Endometrial microvascular endothelial cells (primary cell): ENCODE measurements at regions not wholly inside any gene's neighbourhood (a gene's known extent, or its start where the extent isn't known, plus 50 kb on each side); places are given as distances from the start of the nearest gene placed in this dataset.
"Not testable (repeated sequence)": the region's sequence is repeated elsewhere in the genome, so short reads cannot be mapped to it uniquely, and the experiment has no call there.

ENCODE experiments used
- in situ Hi-C: cut with HindIII; loops from 2 replicates; pipeline ENCODE4 v1.10.0; 2017; ENCODE audit warnings: low sequenced_read_pairs, low pct_unique_long_range_greater_than_20kb; ENCODE audit errors: inconsistent ontology term

DNA sequence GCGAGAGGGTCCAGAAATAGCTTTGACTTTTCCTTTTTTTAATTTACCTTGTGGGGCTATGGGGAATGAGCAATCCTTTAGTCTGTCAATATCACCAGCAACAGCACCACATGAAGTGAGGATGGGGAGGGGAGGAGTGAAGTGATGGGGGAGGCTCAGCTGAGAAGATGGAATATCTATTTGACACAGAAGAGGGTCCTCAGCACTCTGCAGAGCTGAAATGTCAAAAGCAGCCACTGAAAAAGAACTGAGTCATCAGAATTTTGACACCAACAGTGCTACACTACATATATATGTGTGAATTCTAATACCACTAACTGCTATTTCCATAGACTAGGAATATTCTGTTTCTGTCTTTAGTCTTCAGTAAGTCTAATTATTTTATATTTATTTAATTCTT is 427.0 kb upstream of the PBX1 start:
- in situ Hi-C loops: no loop called here

DNA sequence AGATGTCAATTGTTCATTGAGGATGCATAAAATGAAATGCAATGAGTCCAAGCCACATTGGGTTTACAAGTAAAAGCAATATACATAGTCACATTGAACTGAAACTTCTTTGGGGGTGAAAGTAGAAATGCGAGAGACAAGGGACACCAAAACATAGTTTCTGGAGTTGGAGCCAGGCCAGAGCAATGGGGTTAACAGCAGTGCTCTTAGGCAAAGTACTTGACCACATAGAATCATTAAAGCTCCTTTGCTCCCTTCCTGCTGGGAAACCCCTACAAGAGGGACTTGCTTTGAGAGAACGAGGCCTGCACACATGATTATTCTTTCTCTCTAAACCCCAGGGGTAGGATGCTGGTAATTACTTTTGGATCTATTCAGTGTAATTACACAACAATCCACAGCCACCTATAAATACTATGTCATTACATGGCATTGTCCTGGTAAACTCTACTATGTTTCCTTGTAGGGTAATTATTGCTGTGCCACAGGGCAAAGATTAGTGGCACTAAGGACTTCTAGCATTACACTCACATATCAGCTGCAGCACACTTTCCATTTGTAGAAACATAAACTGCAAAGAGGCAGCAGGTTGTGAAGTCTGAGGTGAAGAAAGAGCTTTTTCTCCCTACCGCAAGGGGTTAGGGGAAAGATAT is 421.6 kb upstream of the PBX1 start:
- in situ Hi-C loops: no loop called here

DNA sequence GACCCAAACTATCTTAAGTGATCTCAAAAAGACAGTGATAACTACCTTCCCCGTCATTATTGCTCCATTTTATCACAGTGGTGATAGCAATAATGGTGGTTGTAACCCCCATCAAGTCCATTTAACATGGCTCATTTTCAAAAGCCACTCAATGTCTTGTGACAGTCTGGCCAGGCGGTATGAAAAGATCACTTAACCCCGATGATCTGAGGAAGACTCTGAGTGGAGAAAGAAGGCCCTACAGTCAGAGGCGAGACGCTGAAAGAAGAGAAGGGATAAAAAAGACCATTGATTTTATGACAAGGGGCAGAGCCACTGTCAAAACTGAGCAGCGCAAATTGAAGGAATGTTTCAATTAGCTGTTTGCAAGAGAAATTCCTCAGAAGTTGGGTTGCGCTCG is 417.2 kb upstream of the PBX1 start:
- in situ Hi-C loops: no loop called here

DNA sequence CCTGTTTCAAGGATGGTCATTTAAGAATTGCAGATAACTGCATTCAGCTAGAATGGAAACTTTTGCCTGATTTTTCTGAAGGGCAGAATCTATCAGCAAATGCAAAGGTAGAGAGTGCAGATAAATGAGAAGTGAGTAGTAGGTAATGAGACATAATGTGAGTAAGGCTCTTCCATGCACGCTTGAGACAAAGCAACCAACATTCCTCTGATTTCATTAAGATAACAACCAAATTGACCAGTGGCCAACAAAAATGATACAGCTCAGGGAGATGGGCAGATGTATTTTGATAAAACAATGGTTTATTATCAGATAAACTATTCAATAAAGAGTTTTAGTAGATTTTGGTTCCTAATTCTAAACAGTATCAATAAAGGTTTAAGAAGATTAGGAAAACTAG is 404.4 kb upstream of the PBX1 start:
- in situ Hi-C loops: no loop called here

DNA sequence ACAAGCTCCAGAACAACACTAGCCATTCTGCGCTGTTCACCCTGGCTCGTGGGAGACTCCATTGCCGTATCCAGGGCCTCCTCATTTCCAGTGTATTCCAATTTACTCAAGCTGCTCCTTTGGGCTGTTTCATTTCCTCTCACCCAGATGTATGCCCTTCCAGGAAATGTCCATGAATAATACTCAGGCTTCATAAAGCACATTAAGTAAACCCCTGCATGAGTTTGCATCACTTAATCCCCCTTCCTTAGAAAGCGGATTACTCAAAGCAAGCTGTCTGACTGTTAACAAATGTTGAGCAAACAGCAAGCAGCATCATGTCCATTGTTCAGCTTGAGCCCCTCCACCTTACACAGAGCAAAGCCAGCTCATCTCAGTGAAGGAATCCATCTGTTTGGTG is 403.6 kb upstream of the PBX1 start:
- in situ Hi-C loops: no loop called here

DNA sequence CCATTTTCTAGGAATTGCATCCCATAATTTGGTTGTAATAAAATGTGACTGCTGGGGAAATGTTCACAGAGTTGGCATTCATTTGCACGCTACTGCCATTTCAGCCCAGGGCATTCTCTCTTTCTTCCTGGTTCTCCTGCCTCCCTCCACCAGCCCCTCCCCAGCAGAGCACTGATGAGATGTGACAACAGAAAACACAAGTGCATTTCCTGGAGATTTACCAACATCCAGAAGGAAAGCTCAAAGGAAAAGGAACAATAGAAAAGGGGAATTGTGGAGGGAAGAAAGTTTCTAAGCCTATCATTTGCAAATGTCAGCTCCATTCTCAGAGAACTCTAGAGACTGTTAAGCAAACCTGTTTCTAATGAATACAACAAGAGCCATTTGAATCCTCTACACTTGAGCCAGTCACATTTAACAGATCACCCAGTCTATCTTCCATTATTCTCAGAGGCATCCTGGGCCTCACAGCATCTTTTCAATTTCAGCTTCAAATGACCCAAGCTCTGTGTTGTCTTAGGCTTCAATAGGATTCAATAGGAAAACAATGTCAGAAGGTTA is 395.6 kb upstream of the PBX1 start:
- in situ Hi-C loops: no loop called here

DNA sequence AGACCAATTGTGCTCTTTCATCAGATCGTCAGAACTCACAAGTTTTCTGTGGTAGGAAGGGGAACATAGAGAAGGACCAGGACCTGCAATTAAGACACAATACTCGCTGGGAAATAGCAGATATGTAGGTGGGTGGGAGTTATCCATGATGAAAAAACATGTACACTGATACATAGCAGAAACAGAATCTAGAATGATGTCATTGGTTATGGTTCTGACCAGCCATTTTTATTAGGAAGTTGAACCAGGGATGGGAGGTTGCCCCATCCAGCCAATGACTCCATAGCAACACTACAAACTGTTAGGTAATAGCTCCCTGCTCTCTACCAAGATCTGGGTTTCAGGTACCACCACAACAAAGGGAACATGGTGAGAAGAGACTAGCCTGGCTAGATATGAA is 393.5 kb upstream of the PBX1 start:
- in situ Hi-C loops: no loop called here

DNA sequence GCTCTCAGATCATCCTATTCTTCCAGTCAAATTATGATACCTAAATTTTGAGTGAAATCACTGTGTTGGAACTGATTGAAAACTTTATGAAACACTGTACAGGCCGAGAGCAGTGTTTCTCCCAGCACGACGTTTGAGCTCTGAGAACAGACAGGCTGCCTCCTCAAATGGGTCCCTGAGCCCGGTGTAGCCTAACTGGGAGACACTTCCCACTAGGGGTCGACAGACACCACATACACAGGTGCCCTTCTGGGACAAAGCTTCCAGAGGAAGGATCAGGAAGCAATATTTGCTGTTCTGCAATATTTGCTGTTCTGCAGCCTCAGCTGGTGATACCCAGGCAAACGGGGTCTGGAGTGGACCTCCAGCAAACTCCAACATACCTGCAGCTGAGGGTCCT is 392.5 kb upstream of the PBX1 start:
- in situ Hi-C loops: not testable (repeated sequence)

DNA sequence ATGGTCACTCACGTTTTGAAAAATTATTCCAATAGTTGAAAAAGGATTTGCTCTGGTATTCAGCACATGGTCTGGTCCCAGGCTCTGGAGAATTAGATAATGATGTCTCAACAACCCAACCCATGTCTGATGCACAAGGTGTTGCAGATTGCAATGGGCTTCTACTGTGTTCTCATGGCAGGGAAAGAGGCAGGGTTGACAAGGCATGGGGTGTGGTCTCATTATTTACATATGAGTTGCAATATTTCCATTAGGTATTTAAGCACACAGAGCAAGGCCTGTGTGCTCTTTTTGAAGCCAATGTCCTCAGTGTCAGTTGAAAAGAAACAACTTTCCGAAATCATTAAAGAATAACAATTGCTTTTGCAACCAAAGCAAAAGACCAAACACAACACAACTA is 381.9 kb upstream of the PBX1 start:
- in situ Hi-C loops: no loop called here

DNA sequence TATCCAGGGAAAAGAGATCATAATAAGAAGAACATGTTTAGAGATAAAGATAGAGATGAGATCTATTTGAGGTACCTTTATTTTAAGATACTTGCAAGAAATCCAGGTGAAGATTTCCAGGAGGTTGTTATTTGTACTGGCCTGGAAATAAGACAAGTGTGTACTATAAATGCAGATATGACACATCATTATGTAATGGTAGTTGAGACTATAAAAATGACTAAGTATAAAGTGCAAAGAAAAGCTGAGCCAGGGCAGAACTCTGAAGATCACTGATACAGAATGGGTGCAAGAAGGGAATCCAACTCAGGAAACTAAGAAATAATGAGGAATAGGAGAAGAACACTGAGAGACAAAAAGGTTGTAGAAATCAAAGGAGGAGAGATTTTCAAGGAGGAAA is 378.2 kb upstream of the PBX1 start:
- in situ Hi-C loops: no loop called here

DNA sequence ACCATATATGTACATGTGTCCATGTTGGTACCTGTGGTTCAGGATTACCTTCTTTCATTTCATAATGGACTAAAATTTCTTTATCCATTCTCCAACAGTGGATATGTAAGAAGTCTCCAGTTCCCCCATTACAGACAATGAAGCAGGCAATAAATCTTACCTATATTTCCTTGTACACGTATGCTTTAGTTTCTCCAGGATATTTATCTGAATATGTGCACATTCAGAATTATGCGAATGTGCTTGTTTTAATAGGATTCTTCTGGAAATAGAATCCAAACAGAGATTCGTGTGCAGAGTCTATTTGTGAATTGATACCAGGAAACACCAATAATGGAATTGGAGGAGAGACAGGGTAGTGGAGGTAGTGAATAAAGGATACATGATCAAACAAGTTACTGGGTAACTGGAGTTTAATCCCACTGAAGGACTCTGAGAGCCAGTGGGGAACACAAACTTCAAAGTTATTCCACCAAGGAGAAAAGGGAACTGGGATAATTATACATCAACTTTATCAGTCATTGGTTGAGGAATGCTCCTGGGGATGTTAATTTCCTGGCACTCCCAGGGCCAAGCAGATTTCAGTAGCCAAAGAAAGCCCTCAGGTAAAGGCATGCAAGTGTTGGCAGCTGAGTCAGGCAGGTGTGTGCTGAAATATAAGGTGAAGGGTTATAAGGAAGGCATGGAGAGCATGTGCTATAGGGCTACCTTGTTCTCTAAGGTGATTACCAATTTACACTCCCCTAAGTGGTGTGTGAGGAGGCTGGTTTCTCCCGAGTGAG is 374.9 kb upstream of the PBX1 start:
- in situ Hi-C loops: no loop called here

DNA sequence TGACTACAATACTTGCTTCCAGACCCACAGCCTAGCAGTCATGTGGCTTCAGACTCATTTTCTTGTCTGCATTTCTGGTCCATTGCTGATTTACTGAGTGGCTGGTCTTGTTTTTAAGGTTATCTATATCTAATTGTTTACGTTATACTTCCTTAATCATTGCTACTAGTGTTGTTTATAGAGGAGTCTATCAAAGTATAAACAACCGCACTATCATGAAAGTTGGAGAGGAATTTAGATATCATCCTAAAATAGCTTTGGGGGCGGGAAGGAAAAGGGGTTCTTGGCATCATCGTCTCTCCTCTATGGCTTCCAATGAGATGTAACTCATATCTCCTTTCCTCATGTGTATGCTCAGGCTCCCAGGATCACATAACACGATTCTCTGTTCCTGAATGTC is 372.1 kb upstream of the PBX1 start:
- in situ Hi-C loops: no loop called here

DNA sequence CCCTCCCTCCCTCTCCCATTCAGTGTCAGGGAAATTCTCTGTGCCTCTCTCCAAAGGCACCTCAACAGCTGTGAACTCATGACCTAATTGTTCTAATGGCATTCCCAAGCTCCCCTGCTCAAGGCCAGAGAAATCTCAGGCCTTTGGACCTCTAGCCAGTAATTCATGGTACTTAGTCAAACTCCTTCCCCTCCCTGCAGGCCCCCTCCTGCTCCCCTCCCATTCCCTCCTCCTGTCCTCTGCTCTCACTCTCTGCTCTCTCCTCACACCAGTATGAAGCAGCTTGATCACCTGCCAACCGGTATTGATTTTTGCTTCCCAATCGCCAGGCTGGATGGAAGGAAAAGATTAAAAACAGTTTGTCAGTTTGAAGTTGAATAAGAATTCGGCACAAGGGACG is 370.5 kb upstream of the PBX1 start:
- in situ Hi-C loops: no loop called here

DNA sequence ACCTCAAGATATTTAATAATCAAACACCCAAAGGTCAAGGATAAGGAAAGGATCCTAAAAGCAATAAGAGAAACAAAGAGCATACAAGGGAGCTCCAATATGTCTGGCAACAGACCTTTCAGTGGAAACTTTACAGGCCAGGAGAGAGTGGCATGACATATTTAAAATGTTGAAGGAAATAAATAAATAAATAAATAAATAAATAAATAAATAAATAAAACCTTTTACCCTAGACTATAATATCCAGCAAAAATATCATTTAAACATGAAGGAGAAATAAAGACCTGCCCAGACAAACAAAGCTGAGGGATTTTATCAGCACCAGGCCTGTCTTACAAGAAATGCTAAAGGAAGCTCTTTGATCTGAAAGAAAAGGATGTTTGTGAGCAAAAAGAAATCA is 367.8 kb upstream of the PBX1 start:
- in situ Hi-C loops: no loop called here

DNA sequence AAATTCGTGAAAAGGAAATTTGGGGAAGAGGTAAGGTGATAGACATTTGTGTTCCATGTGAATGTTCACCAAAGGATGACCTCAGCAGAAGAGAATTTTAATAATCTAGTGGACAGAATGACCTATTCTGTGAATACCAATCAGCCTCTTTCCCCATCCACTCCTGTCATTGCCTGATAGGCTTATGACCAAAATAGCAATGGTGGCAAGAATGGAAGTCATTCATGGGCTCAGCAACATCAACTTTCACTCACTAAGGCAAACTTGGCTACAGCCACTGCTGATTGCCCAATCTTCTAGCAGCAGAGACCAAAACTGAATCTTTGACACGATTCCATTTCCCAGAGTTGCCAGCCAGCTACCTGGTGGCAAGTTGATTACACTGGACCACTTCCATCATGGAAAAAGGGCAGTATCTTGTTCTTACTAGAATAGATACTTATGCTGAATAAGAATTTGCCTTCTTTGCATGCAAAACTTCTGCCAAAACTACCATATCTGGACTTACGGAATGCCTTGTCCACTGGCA is 348.7 kb upstream of the PBX1 start:
- in situ Hi-C loops: no loop called here

DNA sequence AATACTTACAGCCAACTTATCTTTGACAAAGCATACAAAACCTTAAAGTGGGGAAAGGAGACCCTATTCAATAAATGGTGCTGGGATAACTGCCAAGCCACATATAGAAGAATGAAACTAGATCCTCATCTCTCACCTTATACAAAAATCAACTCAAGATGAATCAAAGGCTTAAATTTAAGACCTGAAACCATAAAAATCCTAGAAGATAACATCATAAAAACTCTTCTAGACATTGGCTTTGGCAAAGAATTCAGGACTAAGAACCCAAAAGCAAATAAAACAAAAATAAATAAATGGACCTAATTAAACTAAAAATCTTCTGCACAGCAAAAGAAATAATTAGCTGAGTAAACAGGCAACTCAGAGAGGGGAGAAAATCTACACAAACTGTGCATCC is 335.6 kb upstream of the PBX1 start:
- in situ Hi-C loops: no loop called here

DNA sequence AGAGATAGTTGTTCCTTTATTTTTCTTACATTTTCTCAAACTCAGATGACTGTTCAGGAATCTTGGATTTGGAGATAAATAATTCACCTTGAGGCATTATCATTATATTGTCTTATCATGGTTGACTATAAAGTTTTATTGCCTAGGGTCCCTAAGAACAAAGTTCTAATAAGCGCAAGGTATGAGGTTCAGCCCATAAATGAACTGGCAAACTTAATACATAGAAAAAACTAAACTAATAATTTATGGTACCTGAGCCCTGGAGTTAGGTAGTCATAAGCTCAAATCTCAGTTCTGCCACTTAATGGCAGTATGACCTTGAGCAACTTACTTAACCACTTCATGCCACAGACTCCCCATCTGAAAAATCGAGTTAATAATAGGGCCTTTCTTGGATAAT is 334.0 kb upstream of the PBX1 start:
- in situ Hi-C loops: no loop called here

DNA sequence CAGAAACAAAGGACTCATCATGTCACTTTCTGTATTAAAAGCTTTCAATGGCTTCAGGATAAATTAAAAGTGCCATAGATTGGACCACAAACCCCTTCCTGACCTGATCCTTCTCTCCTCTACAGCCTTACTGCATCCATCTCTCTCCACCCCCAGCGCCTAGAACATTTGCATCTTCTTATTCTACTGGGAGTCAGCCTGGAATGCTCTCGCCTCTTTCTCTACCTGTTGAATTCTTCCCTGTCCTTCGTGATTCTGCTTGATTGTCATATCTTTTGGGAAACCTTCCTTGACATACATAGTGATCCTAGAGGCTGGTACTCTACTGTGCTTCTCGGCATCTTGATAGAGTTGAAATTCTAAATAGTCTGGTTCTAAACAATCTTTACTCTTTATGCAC is 332.0 kb upstream of the PBX1 start:
- in situ Hi-C loops: no loop called here

DNA sequence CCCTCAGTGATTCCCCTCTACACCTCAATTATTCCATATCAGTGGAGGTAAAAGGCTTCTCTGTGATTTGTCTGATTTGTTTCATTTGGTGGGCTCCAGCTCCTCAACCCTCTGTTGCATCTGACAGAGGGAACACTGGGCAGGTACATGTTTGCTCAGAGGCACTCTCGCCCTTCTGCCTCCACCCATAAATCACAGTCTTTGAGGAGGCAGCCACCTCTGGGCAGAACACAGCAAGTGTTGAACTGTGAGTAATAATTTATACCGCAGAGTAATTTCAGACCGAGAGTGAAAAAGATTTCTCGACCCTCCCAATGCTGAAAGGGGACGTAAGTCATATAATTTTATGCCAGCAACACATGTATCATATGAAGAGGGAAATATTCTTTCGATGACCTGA is 330.1 kb upstream of the PBX1 start:
- in situ Hi-C loops: no loop called here

DNA sequence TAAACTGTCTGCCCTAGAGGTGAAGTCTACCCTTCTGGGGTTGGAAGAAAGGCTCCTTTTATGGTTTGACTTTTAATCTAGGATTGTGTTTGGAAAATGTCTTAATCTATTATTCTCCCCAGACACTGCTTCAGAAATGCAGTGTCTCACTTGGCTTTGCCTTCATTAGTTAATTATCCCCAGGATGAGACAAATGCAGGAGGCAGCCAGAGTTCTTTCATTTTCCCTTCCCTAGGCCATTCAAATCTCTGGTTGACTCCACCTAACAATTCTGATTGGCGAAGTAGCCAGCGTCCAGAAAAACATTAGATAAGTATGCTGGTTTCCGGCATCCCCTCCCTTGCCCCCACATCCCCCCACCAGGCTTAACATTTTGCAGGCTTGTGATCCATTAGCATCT is 325.8 kb upstream of the PBX1 start:
- in situ Hi-C loops: no loop called here
